DLD1 (cell line): ENCODE measurements at regions not wholly inside any gene's neighbourhood (a gene's known extent, or its start where the extent isn't known, plus 50 kb on each side); places are given as distances from the start of the nearest gene placed in this dataset.
"Not testable (repeated sequence)": the region's sequence is repeated elsewhere in the genome, so short reads cannot be mapped to it uniquely, and the experiment has no call there.

Experiments
- in situ Hi-C: cut with HindIII; loops from 2 replicates; pipeline ENCODE4 v1.10.0; 2017; ENCODE audit warnings: low sequenced_read_pairs

GRCh38 chr12:128077211-128077916, 189.6 kb upstream of the TMEM132C start:
- in situ Hi-C loops, result no loop called here

GRCh38 chr12:128077917-128078298, 189.1 kb upstream of the TMEM132C start:
- in situ Hi-C loops, result no loop called here

- in situ Hi-C loops, result no loop called here
Measured at GRCh38 chr12:128078301-128078971, 188.5 kb upstream of the TMEM132C start.

- in situ Hi-C loops, result no loop called here
Measured at GRCh38 chr12:128079446-128079845, 187.5 kb upstream of the TMEM132C start.

GRCh38 chr12:128083132-128083729, 183.7 kb upstream of the TMEM132C start:
- in situ Hi-C loops, result no loop called here

- in situ Hi-C loops, result no loop called here
Measured at GRCh38 chr12:128088926-128089325, 178.0 kb upstream of the TMEM132C start.

- in situ Hi-C loops, result no loop called here
Measured at GRCh38 chr12:128089961-128090360, 177.0 kb upstream of the TMEM132C start.

GRCh38 chr12:128091101-128091720, 175.8 kb upstream of the TMEM132C start:
- in situ Hi-C loops, result no loop called here

GRCh38 chr12:128091951-128092382, 175.0 kb upstream of the TMEM132C start:
- in situ Hi-C loops, result no loop called here

GRCh38 chr12:128098730-128099129, 168.2 kb upstream of the TMEM132C start:
- in situ Hi-C loops, result no loop called here

- in situ Hi-C loops, result no loop called here
Measured at GRCh38 chr12:128103152-128103551, 163.8 kb upstream of the TMEM132C start.

GRCh38 chr12:128109236-128109635, 157.7 kb upstream of the TMEM132C start:
- in situ Hi-C loops, result no loop called here

- in situ Hi-C loops, result no loop called here
Measured at GRCh38 chr12:128109636-128110035, 157.3 kb upstream of the TMEM132C start.

- in situ Hi-C loops, result no loop called here
Measured at GRCh38 chr12:128111333-128111732, 155.6 kb upstream of the TMEM132C start.

GRCh38 chr12:128111951-128112350, 155.0 kb upstream of the TMEM132C start:
- in situ Hi-C loops, result no loop called here

GRCh38 chr12:128113250-128113649, 153.7 kb upstream of the TMEM132C start:
- in situ Hi-C loops, result not testable (repeated sequence)

- in situ Hi-C loops, result no loop called here
Measured at GRCh38 chr12:128114485-128114884, 152.5 kb upstream of the TMEM132C start.

- in situ Hi-C loops, result no loop called here
Measured at GRCh38 chr12:128116537-128116936, 150.4 kb upstream of the TMEM132C start.

- in situ Hi-C loops, result no loop called here
Measured at GRCh38 chr12:128120035-128120434, 146.9 kb upstream of the TMEM132C start.

GRCh38 chr12:128121424-128121823, 145.5 kb upstream of the TMEM132C start:
- in situ Hi-C loops, result no loop called here

- in situ Hi-C loops, result no loop called here
Measured at GRCh38 chr12:128123096-128123495, 143.9 kb upstream of the TMEM132C start.

- in situ Hi-C loops, result no loop called here
Measured at GRCh38 chr12:128131955-128132354, 135.0 kb upstream of the TMEM132C start.
